GM19455 (cell line): ENCODE measurements at regions not wholly inside any gene's neighbourhood (a gene's known extent, or its start where the extent isn't known, plus 50 kb on each side); places are given as distances from the start of the nearest gene placed in this dataset.
"Not testable (repeated sequence)": the region's sequence is repeated elsewhere in the genome, so short reads cannot be mapped to it uniquely, and the experiment has no call there.

Experiments used
- ATAC-seq: cut with Tn5 transposase; IDR thresholded peaks from one replicate; pipeline ENCODE4 v1.9.1; 2021; ENCODE audit not compliant: unreplicated experiment

- no peak for ATAC-seq
Measured at GRCh38 chr2:129193961-129194360, 785.5 kb upstream of the RAB6C start.

- no peak for ATAC-seq
Measured at GRCh38 chr2:129199501-129199900, 780.0 kb upstream of the RAB6C start.

DNA sequence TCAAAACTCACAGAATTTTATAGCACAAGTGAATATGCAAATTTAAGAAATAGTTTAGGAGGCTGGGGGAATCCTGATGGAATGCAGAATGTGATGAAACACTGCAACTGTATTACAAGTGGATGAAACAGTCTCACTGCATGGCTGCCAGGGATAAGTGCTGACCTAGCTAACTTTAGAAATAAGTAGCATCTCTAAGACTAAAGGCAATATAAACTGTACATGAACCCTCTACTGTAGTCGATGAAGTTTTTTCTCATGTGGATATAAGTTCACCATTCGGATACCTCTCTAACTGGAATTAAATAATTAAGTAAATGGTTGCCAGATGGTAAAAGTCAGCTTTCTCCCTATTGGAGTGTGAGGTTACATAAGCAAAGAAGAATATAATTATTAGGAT lies 777.8 kb upstream of the RAB6C start:
- no peak for ATAC-seq

- ATAC-seq, result no peak
Measured at GRCh38 chr2:129203331-129203730, 776.1 kb upstream of the RAB6C start.

DNA sequence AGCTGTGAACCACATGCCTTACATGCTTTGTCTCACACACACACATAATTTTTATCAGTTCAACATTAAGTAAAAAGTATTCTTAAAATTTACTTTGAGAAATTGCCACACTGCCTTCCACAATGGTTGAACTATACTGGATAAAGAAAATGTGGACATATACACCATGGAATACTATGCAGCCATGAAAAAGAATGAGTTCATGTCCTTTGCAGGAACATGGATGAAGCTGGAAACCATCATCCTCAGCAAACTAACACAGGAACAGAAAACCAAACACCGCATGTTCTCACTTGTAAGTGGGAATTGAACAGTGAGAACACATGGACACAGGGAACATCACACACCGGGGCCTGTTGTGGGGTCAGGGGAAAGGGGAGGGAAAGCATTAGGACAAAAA lies 774.9 kb upstream of the RAB6C start:
- not testable (repeated sequence) for ATAC-seq

DNA sequence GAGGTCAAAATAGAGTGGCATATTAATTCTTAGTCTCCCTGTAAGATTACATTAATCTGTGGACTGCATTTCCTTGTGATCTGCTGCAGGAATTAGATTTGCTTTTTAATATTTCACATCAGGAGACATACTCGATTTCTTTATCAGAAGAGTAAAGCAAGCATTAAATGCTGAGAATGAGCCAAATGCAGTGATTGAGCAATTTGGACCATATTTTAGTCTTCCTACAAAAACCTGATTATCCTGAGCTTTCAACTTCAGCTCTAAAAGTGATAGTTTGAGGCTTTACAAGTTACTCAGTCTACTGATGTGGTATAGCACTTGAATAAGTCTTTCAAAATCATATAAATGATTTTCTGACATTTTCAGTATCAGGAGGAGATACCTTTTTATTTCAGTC lies 774.3 kb upstream of the RAB6C start:
- no peak for ATAC-seq

DNA sequence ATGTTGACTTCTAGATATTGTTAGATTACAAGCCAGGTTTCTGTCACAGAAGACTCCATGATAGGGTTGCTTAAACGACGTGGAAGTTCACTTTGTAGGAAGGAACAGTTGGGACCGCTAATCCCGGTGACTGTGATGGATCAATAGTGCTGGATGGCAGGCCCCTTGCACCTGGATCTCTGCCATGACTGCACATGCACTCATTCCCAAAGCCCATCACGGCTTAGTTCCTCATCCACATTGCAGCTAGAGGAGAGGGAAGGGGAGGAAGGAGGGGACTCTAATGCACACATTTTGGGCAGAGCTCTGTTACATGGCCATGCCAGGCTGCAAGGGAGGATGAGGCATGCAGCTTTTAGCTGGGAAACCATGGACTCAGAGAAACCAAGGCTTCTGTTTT lies 773.7 kb upstream of the RAB6C start:
- ATAC-seq, result no peak

GRCh38 chr2:129212299-129212958 lies 767.0 kb upstream of the RAB6C start:
- no peak for ATAC-seq

- no peak for ATAC-seq
Measured at GRCh38 chr2:129224022-129224421, 755.4 kb upstream of the RAB6C start.

DNA sequence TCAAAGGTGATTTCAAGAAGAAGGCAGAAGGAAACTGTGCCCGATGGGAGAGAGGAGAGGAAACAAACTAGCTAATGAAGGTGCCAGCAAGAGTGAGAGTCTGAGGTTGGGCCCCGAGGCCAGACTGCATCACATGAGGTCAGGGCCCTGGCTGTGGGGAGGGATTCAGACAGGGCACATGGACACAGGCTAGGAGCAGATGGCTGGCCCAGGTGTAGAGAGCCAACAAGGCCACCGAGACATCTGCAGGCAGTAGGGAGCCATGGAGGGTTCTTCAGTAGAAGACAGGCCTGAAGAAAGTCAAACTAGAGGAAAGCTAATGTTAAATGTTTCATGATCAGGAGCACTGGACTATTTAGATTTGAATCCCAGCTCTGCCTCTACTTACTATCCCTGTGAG lies 755.0 kb upstream of the RAB6C start:
- ATAC-seq, result no peak

DNA sequence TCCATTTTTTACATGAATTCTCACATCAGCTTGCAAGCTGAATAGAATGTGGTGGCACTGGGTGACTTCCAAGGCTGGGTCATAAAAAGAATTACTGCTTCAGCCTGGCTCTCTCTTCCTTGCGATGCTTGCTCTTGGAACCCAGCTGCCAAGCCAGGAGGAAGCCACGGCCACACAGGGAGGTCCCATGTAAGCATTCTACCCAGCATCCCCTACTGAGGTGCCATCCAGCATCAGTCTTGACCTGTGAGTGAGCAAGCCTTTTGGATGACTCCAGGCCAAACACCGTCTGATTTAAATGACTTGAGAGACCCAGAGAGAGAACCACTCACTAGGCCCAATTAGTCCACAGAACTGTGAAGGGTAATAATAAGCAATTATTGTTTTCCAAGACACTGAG lies 750.3 kb upstream of the RAB6C start:
- ATAC-seq, result no peak

GRCh38 chr2:129229830-129230441 lies 749.5 kb upstream of the RAB6C start:
- ATAC-seq, result no peak

DNA sequence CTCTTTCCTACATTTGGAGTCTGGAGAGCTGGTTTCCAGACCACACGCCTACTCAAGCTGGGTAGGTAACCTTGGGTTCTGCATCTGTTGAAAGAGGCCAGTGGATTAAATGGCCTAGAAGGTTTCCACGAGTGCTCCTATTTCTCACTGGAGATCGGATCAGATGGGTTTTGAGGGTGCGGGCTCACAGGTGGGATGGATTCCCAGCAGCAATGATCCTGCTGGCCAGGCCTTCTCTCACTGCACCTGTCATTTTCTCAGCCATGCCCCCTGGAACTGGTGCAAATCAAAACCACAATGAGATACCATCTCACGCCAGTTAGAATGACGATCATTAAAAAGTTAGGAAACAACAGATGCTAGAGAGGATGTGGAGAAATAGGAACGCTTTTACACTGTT lies 747.5 kb upstream of the RAB6C start:
- ATAC-seq, result no peak

DNA sequence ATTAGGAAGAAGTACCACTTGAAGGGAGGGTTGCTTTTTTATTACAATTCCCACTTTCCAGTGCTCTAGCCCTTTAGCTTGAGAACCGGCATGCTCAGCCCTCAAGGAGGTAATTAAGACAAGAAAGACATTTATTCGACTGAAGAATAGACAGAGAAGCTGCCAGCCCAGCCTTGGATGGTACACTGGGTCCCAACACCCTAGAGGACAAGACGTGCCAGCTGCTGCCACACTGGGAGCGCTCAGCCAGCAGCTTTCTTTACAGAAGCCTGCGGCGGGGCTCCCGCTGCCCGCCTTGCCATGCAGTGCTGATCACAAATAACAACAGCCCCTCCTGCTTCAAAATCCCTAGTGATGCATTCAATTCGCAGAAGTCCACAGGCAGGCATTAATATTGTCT lies 746.3 kb upstream of the RAB6C start:
- ATAC-seq, result no peak

DNA sequence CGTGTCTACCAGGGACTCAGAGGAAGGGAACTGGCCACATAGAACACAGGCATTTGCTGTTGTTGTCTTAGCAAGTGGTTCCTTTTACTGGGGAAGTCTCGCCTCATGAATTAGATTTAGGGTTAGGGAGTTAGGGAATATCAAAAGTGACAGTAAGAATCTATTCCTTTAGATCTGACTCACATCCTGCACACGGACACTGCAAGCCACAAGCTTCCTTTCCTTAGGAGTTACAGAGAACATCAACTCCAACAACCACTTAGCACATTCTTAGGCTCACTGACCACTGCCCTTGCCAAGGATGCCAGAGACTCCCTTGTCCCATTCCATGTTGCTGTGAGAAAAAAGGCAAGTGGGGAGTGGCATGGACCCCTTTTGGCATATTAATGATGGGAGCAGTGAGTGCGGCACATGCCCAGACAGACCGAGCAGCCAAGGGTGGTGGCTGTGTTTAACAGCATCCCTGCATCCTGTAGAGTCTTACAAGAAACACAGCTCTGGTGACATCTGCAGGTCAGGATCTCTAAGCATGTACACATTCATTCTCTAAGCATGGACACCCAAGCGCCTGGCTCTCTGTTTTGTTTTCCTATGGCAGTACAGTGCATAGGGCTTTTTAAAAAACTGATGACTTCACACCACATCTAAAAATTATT lies 745.6 kb upstream of the RAB6C start:
- ATAC-seq, result no peak

- ATAC-seq, result no peak
Measured at GRCh38 chr2:129236601-129237000, 742.9 kb upstream of the RAB6C start.

DNA sequence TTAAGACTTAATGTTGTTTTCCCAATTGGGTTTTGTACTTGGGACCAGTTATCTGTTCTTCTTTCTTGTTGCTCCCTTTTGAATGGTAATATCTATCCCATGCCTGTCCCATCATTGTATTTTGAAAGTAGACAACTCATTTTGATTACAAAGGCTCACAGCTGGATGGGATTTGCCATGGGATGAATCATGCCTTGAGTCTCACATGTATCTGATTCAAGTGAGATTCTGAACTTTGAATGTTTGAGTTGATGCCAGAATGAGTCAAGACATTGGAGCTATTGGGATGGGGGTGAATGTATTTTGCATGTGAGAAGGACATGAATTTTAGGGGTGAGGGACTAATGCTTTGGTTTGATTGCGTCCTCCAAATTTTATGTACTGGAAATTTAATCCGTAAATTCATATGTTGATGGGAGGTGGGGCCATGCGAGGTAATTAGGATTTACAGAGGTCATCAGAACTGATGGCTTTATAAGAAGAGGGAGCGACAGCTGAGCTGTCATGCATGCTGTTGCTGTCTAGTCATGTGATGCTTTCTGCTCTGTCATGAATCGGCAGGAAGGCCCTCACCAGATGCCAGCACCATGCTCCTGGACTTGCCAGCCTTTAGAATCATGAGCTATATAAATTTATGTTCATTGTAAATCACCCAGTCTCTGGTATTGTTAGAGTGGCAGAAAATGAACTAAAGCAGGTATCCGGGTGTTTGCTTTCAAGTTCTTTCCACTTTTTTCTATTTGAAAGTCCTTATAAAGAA lies 741.3 kb upstream of the RAB6C start:
- no peak for ATAC-seq

DNA sequence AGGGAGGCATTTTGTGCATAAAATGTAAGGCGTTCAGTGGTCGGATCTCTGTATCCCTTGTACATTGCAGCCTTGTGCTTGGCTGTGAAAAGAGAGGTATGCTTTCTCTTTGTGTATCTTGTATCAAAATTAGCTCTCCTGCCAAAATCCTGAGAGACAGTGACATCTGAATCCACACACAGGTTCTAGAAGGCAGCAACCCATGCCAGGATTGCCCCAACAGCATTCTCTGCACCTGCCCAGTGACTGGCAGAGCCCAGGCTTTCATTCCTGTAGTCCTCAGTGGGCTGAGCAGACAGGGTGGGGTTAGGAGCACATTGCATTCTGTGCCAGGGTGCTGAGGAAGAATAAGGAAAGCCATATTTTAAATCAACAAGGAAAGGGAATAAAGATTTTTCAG lies 740.3 kb upstream of the RAB6C start:
- no peak for ATAC-seq

DNA sequence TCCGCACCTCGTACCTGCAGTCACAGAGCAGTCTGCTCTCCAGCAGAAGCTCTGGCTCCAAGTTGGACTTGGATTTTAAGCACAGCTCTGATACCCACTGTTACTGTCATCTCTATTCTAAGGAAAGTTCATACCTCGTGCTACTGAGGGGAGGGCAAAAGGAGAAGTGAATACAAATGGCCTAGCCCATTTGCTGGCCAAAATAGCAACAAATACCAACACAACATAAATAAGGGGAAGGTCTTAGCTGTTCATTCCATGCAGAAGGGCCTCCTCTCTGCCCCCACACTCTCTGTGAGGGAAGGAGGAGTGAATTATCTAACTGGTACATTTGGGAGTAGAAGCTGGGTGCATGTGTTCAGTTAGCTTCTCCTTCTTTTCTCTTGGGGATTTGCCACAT lies 739.4 kb upstream of the RAB6C start:
- ATAC-seq, result no peak

DNA sequence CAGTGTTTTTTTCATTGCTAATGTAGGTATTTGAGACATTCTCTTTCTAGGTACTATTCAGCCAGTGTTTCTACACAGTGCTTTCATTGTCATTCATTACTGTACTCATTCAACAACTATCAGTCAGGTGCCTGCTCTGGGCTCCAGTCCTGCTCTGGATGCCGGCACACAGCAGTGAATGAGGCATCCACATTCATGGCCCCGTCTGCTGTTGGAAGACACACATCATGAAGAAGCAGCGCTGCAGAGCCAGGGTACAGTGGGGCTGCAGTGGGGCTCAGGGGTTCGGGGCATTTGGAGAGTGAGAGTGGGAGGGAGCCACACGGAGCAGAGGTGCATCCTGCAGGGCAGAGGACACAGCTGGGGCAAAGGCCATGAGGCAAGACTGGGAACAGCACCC lies 737.2 kb upstream of the RAB6C start:
- no peak for ATAC-seq

DNA sequence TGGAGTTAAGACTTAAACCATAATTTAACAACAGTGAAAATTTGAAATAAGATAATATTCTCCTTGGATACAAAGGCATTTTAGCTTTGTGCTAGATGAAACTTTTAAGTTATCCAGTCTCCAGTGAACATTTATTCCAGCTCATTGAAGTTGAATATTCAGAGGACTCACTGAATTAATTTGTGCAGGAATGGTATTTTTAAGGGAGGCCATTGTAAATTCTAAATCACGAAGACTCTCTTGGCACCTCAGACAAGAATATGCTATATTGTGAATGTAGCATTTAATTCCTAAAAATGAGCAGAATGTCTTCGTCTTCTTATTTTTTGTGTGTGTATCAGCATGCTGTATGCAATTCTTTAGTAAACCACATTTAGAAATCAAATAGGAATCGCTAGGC lies 731.7 kb upstream of the RAB6C start:
- no peak for ATAC-seq

DNA sequence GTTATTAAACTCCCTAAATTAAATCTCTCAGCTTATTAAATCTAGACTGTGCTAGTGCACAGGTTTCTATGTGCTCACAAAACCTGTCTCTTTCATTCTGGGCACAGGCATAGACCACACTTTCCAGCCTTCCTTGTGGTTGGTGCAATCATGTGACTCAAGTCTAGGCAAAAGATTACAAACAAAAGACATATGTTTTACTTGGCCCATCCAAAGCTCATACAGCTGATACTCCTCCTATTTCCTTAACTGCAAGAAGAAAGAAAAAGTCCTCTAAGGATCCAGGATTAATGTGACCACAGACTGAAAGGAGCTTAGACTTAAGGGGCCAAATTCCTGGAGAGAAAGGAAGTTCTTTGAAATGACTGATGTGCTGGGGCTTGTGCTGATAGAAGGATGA lies 731.3 kb upstream of the RAB6C start:
- no peak for ATAC-seq
